ENCODE measurements at regions not wholly inside any gene's neighbourhood (a gene's known extent, or its start where the extent isn't known, plus 50 kb on each side); places are given as distances from the start of the nearest gene placed in this dataset.
A peak's percentile ranks its signal among the peaks of the same experiment; 100 is the strongest.

DNA sequence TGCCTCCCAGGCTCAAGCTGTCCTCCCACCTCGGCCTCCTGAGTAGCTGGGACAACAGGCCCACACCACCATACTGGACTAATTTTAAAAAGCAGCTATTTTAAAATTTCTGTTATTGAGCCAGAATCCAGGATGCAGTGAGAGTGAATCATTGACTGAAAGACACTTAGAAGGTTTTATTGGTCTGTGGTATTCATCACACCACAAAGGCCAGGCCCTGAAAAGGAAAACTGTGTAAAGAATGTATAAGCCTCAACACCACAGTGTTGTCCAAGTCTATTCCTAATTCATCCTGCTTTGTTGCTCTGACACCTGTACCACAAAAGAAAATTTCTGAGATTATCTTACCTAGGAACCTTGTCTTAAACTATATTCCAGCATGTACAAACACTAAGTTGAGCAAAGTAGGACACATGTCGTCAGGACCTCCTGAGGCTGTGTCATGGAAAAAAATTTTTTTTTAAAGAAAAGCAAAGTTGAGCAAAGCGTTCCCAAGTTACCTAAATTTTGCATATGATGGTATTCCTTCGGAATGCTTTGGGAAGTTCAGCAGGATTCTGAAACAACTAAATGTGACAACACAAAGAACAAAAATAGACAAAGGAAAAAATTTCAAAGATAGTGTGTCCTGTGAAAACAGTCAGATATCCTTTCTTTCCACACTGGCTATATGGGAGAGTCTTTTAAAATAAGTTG, 129.6 kb upstream of the MKLN1 start:
- DNase-seq (ENCODE audit: low read depth in 4 of 4, low spot score in 1 of 4) = no peak

DNA sequence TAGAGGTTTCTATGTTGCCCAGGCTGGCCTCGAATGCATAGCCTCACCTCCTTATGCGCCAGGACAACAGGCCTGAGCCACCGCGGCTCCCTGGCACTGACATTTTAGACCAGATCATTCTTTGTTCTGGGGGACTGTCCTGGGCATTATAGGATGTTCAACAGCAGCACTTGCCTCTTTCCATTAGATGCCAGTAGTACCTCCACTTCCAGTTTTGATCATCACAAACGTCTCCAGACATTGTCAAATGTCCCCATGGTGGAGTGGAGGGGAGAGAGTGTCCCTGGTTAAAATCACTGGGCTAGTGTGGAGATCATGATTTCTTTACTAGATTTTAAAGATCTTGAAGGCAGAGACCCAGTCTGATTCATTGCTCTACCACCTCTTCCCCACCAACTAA, 125.2 kb upstream of the MKLN1 start:
- DNase-seq (ENCODE audit: low read depth in 4 of 4, low spot score in 1 of 4) = no peak

DNA sequence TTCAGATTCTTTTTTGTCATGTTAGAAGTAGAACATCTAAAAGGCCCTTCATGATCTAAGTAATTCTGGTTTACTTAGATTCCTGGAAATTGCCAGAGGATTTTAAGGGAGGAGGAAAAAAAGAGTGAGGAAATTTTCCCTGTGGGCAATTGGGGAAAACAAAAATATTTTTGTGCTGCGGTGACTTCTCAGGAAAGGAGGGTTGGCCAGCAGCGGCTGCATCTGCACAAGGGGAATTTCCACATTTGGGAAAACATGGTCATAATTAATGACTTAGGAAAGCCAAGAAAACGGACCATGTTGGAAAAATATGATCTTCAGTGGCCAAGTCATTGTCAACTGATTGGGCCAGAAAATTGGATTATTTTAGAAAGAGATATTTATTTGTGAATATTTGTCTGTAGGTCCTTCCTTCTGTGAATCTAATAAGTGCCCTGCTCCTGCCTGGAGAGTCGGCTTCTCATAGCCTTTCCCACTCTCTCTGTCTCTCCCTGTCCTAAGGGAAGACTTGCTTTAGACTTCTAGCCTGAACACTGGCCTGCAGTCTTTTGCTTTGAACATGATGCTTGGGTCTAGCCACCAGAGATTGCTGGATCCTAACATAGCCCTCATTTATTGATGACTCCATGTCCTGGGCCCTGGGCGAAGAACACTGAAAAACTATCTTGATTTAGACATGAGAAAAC, 124.2 kb upstream of the MKLN1 start:
- no peak for DNase-seq (ENCODE audit: low read depth in 4 of 4, low spot score in 1 of 4)

DNA sequence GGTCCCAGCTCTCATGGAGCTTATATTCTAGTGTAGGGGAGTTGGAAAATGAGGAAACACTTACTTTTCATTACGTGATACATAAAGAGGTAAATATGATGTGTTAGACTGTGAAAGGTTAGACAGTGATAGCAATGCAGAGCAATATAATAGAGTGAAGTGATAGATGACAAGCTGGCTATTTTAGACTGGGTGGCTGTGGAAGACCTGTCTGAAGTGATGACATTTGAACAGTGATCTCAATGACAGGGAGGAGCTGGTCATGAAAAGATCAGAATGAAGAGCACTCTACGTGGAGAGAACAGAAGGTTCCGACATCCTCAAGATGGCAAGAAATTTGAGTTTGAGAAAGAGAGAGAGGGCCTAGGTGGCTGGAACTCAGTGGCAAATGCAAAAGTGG, 118.9 kb upstream of the MKLN1 start:
- DNase-seq (ENCODE audit: low read depth in 4 of 4, low spot score in 1 of 4) = no peak

DNA sequence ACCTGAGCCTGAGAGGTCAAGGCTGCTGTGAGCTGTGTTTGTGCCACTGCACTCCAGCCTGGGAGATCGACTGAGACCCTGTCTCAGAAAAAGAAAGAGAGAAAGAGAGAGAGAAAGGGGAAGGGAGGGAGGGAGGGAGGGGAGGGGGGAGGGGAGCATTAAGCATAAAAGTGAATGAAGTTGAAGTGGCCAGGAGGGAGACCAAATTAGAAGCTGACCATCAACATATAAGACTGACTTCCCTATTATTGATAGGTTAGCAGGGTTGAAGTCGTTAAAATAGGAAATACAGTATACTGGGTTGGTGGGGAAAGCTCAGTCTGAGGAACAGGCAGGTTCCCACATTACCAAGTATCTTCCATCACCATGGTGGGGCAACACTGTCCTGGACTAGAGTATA, 117.1 kb upstream of the MKLN1 start:
- no peak for DNase-seq (ENCODE audit: low read depth in 4 of 4, low spot score in 1 of 4)

DNA sequence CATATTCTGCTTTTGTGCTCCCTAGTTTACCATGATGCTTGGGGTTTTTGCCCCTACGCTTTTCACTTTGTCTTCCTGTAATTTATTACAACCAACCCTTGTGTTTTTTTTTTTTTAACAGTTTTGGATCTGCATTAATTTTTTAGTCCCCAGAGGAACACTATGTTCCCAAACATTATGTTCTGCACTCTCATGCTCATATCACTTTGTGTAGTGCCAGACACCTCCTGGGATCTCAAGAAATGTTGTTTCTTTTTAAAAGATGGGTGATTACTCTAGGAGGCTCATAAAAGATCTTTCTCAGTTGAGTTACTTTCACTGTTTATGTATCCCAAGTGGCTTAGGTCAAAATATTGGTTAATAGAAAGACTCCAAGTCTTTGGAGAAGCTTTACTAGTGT, 116.2 kb upstream of the MKLN1 start:
- no peak for DNase-seq (ENCODE audit: low read depth in 4 of 4, low spot score in 1 of 4)

DNA sequence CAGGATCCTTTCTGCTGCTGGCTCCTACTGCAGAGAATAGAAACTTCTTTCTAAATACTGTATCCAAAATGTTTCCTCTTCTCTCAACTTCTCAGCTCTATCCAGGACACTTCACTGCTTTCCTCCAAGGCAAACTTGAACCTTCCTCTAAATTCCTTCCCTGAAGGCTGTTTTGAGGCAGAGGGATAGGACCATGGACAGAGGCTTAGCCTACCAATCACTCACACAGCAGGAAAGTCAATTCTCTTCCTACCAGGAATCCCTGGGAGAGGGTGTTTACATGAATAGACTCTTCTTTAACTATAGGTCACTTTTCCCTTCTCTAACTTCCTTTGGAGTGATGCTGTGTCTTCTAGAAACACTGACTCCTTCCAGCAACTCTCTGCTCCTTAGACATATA, 115.6 kb upstream of the MKLN1 start:
- no peak for DNase-seq (ENCODE audit: low read depth in 4 of 4, low spot score in 1 of 4)

DNA sequence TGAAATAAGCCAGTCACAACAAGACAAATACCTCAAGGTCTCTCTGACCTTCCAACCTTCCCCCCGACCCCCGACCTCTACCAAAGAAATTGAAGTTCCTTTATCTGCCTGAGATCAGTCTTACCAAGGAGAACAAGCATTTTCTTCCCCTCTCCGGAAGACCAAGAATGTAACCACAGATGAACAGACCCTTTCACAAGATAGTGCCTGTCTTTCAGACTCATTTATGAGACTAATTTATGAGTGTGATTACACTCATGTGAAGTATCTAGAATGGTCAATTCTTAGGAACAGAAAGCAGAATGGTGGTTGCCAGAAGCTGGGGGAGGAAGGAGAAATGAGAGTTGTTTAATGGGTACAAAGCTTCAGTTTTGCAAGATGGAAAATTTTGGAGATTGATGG, 108.9 kb upstream of the MKLN1 start:
- no peak for DNase-seq (ENCODE audit: low read depth in 4 of 4, low spot score in 1 of 4)

DNA sequence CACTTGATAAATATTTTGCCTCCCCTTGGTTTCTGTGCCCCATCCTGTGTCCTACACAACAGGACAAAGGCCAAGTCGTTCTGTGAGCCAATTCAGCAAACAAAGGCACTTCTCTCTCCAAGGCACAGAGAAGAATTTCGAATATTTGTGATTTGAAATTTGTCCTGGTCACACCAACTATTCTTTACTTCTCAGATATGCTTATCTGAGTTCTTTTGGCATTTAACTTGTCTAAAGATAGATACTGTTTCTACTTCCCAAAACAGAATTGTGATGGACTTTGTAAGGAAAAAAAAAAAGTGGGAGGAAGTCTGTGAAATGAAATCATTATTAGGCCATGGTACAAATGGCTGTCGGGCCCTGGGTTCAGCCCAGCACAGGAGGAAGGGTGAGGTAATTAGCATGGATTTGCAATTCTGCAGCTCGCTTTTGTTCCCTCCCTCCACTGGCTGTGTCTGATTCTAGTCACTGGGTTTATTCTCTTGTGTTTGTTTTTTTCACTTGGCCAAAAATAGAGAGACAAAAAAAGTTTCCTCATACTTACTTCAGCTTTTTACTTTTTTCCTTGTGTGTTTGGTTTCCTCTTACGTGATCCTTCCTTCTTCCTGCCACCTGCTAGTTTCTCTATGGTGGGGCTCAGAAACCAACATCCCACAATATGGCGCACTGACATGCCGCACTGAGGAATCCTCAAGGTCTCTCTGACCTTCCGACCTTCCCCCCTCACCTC, 108.2 kb upstream of the MKLN1 start:
- no peak for DNase-seq (ENCODE audit: low read depth in 4 of 4, low spot score in 1 of 4)

DNA sequence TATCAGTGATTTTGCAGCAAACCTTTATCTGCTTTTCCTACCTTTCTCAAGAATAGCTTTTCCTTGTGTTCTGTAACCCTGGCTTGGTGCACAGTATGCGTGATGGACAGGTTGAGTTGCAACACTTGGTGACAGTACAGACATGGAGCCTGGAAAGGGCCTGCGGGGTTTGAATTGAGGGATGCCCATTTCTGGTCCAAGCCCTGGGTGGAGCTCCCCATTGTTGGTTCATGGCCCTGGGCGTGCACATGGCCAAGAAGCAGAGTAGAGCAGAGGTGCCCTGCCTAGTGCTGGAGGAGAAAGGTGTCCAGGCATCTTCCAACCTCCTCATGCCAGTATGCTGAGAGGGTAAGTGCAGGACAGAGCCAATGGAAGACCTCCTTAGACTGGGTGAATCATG, 106.6 kb upstream of the MKLN1 start:
- no peak for DNase-seq (ENCODE audit: low read depth in 4 of 4, low spot score in 1 of 4)

DNA sequence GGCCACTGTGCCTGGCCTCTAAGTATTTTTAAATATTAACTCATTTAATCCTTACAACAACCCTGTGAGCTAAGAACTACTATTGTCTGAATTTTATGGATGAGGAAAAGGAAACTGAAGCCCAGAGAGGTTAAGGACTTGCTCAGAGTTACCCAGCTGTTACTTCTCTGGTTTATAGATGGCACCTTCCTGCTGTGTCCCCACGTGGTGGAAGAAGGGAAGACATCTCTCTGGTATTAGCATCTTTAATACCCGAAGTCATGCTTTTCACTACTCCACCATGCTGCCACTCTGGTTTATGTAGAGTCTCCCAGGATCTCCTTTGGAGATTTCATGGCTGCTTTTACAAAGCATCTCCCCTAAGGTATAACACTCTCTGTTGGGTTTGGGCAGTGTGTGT, 105.5 kb upstream of the MKLN1 start:
- DNase-seq (ENCODE audit: low read depth in 4 of 4, low spot score in 1 of 4) = no peak

DNA sequence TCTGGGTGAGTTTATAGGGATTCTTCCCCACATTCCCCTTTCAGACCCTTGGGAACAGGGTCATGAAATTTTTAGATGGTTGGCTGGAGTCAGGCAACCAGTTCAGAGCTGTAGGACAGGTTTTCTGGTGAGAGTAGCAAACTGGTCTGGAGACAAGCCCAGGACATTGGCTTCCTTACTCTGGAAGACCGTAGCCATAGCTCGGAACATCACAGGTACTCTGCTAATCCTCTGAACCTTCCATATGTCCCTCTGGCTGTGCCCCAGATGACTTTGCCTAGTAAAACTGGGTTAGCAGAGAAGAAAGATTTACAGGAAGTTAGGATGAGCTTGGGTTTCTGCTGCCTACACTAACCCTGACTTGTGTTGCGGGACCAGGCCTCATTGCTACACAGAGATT, 104.5 kb upstream of the MKLN1 start:
- no peak for DNase-seq (ENCODE audit: low read depth in 4 of 4, low spot score in 1 of 4)

DNA sequence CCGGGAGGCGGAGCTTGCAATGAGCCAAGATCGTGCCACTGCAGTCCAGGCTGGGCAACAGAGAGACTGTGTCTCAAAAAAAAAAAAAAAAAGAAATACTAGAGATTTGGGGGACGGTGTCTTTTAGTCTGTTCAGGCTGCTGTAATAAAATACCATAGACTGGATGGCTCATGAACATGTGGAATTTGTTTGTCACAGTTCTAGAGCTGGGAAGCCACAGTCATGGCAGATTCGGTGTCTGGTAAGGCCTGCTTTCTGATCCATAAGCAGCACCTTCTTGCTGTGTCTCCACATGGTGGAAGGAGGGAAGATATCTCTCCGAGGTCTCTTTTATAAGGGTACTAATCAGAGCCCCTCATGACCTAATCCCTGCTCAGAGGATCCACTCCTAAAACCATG, 102.7 kb upstream of the MKLN1 start:
- no peak for DNase-seq (ENCODE audit: low read depth in 4 of 4, low spot score in 1 of 4)

DNA sequence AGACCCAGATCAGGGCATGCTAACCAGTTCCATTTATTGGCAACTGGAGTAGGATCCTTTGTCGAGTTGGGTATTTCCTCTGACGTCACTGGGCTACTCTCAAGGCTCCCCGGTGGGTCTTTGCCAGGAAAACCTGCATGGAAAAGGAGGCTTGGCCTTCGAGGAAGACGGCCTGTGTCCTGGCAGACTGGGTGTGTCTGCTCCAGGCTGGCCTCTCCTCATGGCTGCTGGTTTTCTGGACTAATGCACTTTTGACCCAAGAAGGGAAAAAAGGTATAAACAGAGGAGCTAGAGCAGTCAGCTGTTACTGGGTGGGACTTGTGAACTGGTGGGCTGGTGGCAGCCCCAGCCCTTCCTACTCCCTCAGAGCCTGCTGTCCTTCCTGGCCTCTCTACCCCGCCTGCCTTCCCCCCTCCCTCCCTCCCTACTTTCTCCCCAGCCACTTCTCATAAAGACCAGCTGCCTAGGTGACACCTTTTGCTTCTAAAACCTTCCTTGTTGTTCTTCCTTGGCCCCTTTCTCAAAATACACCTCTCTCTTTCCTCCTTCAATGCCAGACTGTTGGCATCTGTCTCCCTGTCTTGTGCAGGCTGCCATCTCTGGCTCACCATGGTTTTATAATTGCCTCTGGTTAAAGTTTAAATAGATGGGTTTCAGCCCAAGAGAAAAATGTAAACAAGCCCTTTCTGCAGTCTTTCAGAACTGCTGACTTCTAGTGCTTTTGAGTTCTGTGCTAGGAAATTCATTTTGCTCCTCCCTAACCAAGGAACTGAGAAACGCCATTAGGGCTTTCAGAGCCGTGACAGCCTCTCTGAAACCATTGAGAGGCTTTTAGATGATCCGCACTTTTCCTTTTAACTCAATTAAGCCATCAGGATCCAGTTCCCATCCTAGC, 101.8 kb upstream of the MKLN1 start:
- DNase-seq (ENCODE audit: low read depth in 4 of 4, low spot score in 1 of 4) = no peak

DNA sequence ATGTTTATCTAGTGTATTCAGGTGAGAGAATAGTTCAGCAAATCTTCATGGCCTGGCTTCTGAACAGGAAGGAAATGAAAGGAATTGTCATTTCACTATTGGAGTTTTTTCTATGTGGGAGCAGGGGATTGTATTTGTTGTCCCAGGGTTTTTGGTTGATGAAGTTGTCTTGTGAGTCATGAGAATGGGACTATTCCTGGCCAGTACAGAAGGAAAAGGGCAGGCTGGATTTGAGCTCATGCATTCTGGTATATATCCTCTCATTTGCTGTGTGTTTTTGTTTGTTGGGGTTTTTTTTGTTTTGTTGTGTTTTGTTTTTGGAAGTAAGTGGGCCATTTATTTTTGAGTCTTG, 101.2 kb upstream of the MKLN1 start:
- no peak for DNase-seq (ENCODE audit: low read depth in 4 of 4, low spot score in 1 of 4)

DNA sequence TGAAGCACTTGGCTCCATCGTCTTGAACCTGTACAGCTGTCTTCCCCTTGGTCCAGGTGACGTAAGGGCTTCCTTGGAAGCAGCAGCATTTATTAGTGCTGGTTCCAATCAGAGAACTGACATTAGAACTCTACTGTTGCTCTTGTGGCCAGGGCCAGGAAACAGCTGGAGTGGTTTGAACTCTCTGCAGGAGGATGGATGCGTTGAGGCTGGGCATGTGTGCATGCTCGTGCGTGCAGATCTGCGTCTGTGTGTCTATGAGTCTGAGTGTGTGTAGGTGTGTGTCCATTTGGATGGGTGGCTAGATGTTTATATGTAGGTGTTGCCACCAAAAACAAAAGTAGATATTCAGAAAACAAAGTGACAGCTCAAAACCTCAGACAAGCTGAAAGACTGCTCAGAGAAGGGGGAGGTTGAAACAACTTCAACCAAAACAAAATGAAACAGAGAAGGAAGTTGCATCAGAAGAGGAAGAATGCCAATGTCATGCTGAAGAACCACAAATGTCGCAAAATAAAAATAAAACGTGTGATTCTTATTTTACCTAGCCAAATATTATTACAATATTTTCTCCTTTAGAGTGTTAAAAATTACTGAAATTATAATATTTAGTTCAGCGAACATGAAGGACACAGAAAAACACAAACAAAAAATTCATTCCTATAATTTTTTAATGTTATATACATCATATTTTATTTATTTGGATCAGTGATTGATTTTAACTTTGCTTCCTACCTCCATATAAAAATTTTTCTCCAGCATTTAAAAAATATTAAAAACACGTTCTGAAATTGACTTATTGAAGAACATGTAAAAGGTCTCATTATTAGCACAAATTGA, 96.1 kb upstream of the MKLN1 start:
- DNase-seq (ENCODE audit: low read depth in 4 of 4, low spot score in 1 of 4) = peak in 3 of 4 experiments; percentile 25 to 32 (median 30)

DNA sequence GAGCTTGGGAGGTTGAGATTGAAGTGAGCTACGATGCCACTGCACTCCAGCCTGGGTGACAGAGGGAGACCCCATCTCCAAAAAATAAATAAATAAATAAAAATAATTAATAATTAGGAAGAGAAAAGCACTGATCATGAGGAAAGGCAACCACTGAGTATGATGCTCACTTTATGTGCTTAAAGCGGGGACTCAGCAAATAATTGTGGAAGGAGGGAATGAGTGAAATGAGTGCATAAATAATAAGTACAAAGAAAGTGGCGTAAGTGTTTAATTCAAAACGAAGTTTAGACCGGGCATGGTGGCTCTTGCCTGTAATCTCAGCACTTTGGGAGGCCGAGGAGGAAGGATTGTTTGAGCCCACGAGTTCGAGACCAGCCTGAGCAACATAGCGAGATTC, 94.9 kb upstream of the MKLN1 start:
- DNase-seq (ENCODE audit: low read depth in 4 of 4, low spot score in 1 of 4) = no peak

DNA sequence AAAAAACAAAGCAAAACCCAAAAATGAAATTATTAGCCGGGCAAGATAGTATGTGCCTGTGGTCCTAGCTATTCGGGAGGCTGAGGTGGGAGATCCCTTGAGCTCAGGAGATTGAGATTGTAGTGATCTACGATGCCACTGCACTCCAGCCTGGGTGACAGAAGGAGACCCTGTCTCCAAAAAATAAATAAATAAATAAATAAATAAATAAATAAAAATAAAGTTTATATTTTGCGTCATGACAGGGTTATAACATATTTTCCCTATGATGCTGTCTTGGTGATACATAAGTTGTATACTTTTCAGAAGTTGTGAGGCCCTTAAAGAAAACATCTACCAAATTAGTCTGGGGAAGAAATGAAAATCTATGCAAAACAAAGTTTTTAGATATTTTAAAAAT, 94.5 kb upstream of the MKLN1 start:
- no peak for DNase-seq (ENCODE audit: low read depth in 4 of 4, low spot score in 1 of 4)

DNA sequence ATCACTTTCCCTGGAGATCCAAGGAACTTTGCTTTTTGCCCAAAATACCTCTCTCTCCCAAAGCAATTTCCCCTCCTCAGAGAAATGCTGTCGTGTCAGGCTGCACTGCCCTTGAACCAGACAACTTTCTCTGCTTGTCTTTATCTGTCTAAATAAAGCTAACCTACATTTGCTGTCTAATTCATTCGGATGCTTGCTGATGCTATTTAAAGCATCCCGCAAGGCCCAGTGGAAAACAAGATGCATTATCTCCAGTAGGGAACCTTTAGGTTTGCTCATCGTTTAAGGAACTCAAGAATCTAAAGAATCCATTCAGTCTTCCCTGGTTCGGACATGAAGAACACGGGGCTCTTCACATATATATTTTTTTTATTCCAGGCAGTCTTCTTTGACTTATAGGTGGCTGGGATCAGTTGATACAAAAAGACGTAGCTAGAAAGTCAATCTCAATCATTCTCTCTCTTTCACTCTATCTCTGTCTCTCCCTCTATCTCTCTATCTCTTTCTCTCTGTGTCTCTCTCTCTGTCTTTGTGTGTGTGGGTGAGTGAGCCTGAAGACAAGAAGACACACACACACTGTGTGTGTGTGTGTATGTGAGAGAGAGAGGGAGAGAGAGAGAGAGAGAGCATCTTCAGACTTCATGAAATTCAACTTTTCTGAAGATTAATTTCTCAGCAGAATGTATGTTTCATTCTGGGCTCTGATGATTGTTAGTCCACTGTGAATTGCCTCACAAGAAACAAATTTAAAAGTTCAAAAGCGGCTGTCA, 92.8 kb upstream of the MKLN1 start:
- no peak for DNase-seq (ENCODE audit: low read depth in 4 of 4, low spot score in 1 of 4)
